Astrocyte (in vitro differentiated cells and primary cell): ENCODE measurements at regions not wholly inside any gene's neighbourhood (a gene's known extent, or its start where the extent isn't known, plus 50 kb on each side); places are given as distances from the start of the nearest gene placed in this dataset.

Experiments used
- EZH2 ChIP-seq: IDR thresholded peaks from 2 replicates; pipeline ENCODE4 v1.6.1; 2012; ENCODE audit warnings: mild to moderate bottlenecking, low read length, inconsistent platforms; ENCODE audit not compliant: insufficient read depth
- TF ChIP-seq, protein P1 (sequence below): IDR thresholded peaks from 2 replicates; pipeline ENCODE4 v1.5.1; 2011; ENCODE audit warnings: low read depth, mild to moderate bottlenecking, inconsistent platforms, low read length, moderate library complexity; ENCODE audit not compliant: insufficient read depth

DNA sequence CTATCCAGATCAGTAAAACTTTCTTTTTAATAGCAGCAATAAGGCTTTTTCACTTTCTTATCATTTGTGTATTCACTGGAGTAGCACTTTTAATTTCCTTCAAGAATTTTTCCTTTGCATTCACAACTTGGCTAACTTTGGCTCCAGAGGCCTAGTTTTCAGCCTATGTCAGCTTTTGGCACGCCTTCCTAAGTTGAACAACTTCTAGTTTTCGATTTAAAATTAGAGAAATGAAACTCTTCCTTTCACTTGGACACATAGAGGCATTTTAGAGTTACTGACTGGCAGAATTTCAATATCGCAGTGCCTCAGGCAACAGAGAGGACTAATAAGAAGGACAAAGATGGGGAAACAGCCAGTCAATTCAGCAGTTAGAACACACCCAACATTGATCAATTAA, 577.4 kb downstream of the DSC3 start:
- no peak for TF ChIP-seq EZH2
- TF ChIP-seq, protein P1, sequence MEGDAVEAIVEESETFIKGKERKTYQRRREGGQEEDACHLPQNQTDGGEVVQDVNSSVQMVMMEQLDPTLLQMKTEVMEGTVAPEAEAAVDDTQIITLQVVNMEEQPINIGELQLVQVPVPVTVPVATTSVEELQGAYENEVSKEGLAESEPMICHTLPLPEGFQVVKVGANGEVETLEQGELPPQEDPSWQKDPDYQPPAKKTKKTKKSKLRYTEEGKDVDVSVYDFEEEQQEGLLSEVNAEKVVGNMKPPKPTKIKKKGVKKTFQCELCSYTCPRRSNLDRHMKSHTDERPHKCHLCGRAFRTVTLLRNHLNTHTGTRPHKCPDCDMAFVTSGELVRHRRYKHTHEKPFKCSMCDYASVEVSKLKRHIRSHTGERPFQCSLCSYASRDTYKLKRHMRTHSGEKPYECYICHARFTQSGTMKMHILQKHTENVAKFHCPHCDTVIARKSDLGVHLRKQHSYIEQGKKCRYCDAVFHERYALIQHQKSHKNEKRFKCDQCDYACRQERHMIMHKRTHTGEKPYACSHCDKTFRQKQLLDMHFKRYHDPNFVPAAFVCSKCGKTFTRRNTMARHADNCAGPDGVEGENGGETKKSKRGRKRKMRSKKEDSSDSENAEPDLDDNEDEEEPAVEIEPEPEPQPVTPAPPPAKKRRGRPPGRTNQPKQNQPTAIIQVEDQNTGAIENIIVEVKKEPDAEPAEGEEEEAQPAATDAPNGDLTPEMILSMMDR: no peak
